Transverse colon (tissue), 4 donors: ENCODE measurements at regions not wholly inside any gene's neighbourhood (a gene's known extent, or its start where the extent isn't known, plus 50 kb on each side); places are given as distances from the start of the nearest gene placed in this dataset.

Source experiments
- DNase-seq: peaks from one replicate; pipeline ENCODE4 v3.0.0-alpha.2; 2019
- H3K27ac ChIP-seq, 4 donors: fragments of 200-600 bp; sonication (generic); 2 replicates each; pipeline ENCODE4 v1.5.1; 2016 to 2018; ENCODE audit warnings: inconsistent platforms in 4 of 4
- H3K27me3 ChIP-seq: fragments of 200-600 bp; sonication (generic); 2 replicates; pipeline ENCODE4 v1.5.1; 2017; ENCODE audit warnings: inconsistent platforms
- H3K36me3 ChIP-seq, 4 donors: fragments of 200-600 bp; sonication (generic); 2 replicates each; pipeline ENCODE4 v1.5.1; 2017 to 2019; ENCODE audit warnings: inconsistent platforms in 4 of 4
- H3K4me1 ChIP-seq, 4 donors: fragments of 200-600 bp; sonication (generic); 2 replicates each; pipeline ENCODE4 v1.5.1; 2017 to 2020; ENCODE audit warnings: inconsistent platforms in 4 of 4
- H3K4me3 ChIP-seq, 4 donors: fragments of 200-600 bp; sonication (generic); 1 replicate in 1 of 4; 2 replicates in 3 of 4; pipeline versions ENCODE4 v1.5.1 to v1.6.1; 2017 to 2019; ENCODE audit warnings: inconsistent platforms in 4 of 4
- H3K9me3 ChIP-seq, 2 donors: fragments of 200-600 bp; sonication (generic); 2 replicates each; pipeline ENCODE4 v1.5.1; 2017 to 2019; ENCODE audit warnings: inconsistent platforms in 2 of 2
- CTCF ChIP-seq, 5 experiments: fragments of 200-600 bp in 3 of 5; fragments of 450-650 bp in 2 of 5; sonication (generic) in 3 of 5; IDR thresholded peaks; 1 replicate in 2 of 5; 2 replicates in 3 of 5; pipeline ENCODE4 v1.5.1; 2016 to 2017; ENCODE audit warnings: antibody characterized with exemption in 5 of 5, inconsistent platforms in 3 of 5, mild to moderate bottlenecking in 2 of 5, moderate library complexity in 1 of 5
- EP300 ChIP-seq: sonication (generic); formaldehyde crosslinking; IDR thresholded peaks from one replicate; pipeline ENCODE4 v1.6.1; 2017; ENCODE audit warnings: antibody characterized with exemption, low read depth
- POLR2A ChIP-seq: fragments of 450-650 bp; IDR thresholded peaks from one replicate; pipeline ENCODE4 v1.6.1; 2016; ENCODE audit warnings: antibody characterized with exemption, mild to moderate bottlenecking, moderate library complexity
- POLR2AphosphoS5 ChIP-seq, 3 donors: sonication (generic); formaldehyde crosslinking; IDR thresholded peaks; one replicate each; pipeline ENCODE4 v1.6.1; 2016; ENCODE audit warnings: antibody characterized with exemption in 3 of 3
- WGBS, 2 donors: methylation state at CpG; one replicate each; pipeline ENCODE4 v1.1.5; 2018; ENCODE audit warnings: low coverage in 1 of 2; 5-methylcytosine and 5-hydroxymethylcytosine counted together
- in situ Hi-C, 4 donors: fragments of 200-750 bp; cut with MboI; loops; one replicate each; pipeline versions ENCODE4 v1.15.0 to v1.15.1; 2017; ENCODE audit warnings: low sequenced_read_pairs in 3 of 4, low pct_ligation_motif_present in 1 of 4, low pct_unique_long_range_greater_than_20kb in 1 of 4
- intact Hi-C: fragments of 100-400 bp; cut with DNase I; formaldehyde crosslinking; loops from one replicate; pipeline ENCODE4 v1.15.1; 2023; ENCODE audit warnings: low total_unique reads

GRCh38 chr4:43339435-43339834 is 446.9 kb downstream of the GRXCR1 start:
- H3K4me3 ChIP-seq: no peak overlapping the region
- no peaks in the 10 kb centered on the region for H3K9me3 ChIP-seq
- no peak overlapping the region for H3K27ac ChIP-seq
- TF ChIP-seq EP300 (no peak), CTCF (IDR thresholded peaks at IDR 0.05) (no peak), POLR2A (no peak), POLR2AphosphoS5 (IDR thresholded peaks at IDR 0.05) (no peak)
- H3K27me3 ChIP-seq: no peaks in the 10 kb centered on the region
- DNase-seq: no peak
- no peaks in the 10 kb centered on the region for H3K36me3 ChIP-seq
- in situ Hi-C loops (no loop called here), intact Hi-C loops (no loop called here)
- H3K4me1 ChIP-seq: no peaks in the 10 kb centered on the region

- Histone ChIP-seq H3K9me3 (no peaks in the 10 kb centered on the region), H3K27ac (no peak overlapping the region), H3K4me1 (no peaks in the 10 kb centered on the region), H3K4me3 (no peak overlapping the region), H3K36me3 (no peaks in the 10 kb centered on the region), H3K27me3 (no peaks in the 10 kb centered on the region)
- no peak for TF ChIP-seq CTCF (IDR thresholded peaks at IDR 0.05)
- no peak for TF ChIP-seq POLR2A
- TF ChIP-seq EP300: no peak
- no peak for TF ChIP-seq POLR2AphosphoS5 (IDR thresholded peaks at IDR 0.05)
- 58 to 75% methylated on average over 2 of the region's 2 CpGs for WGBS, 2 donors
- no peak for DNase-seq
- intact Hi-C loops: no loop called here
- in situ Hi-C loops: no loop called here
Observed at GRCh38 chr4:43341741-43342140, 449.2 kb downstream of the GRXCR1 start.

- no peaks in the 10 kb centered on the region for H3K36me3 ChIP-seq
- no peaks in the 10 kb centered on the region for H3K4me1 ChIP-seq
- H3K27me3 ChIP-seq: no peaks in the 10 kb centered on the region
- in situ Hi-C loops: no loop called here
- no peak overlapping the region for H3K27ac ChIP-seq
- DNase-seq: no peak
- intact Hi-C loops: no loop called here
- H3K4me3 ChIP-seq: no peak overlapping the region
- TF ChIP-seq POLR2A (no peak), CTCF (IDR thresholded peaks at IDR 0.05) (no peak), EP300 (no peak), POLR2AphosphoS5 (IDR thresholded peaks at IDR 0.05) (no peak)
- no peaks in the 10 kb centered on the region for H3K9me3 ChIP-seq
Observed at GRCh38 chr4:43343298-43343697, 450.8 kb downstream of the GRXCR1 start.

GRCh38 chr4:43345323-43345925 is 452.9 kb downstream of the GRXCR1 start:
- no peak for DNase-seq
- TF ChIP-seq POLR2AphosphoS5 (IDR thresholded peaks at IDR 0.05): no peak
- TF ChIP-seq CTCF (IDR thresholded peaks at IDR 0.05): no peak
- H3K9me3 ChIP-seq: no peaks in the 10 kb centered on the region
- 78 to 79% methylated on average over 3 of the region's 3 CpGs for WGBS, 2 donors
- H3K4me1 ChIP-seq: no peaks in the 10 kb centered on the region
- in situ Hi-C loops (no loop called here), intact Hi-C loops (no loop called here)
- no peaks in the 10 kb centered on the region for H3K27me3 ChIP-seq
- H3K36me3 ChIP-seq: no peaks in the 10 kb centered on the region
- no peak overlapping the region for H3K27ac ChIP-seq
- H3K4me3 ChIP-seq: no peak overlapping the region
